BLaER1 (cell line): ENCODE measurements at regions not wholly inside any gene's neighbourhood (a gene's known extent, or its start where the extent isn't known, plus 50 kb on each side); places are given as distances from the start of the nearest gene placed in this dataset.

ENCODE experiments used
- H3K27ac ChIP-seq: shearing (Covaris generic); formaldehyde crosslinking; 2 replicates; pipeline ENCODE4 v1.8.1; 2022
- H3K27me3 ChIP-seq: shearing (Covaris generic); formaldehyde crosslinking; 2 replicates; pipeline ENCODE4 v1.8.1; 2022
- H3K36me3 ChIP-seq: shearing (Covaris generic); formaldehyde crosslinking; 2 replicates; pipeline ENCODE4 v1.8.1; 2022
- H3K4me1 ChIP-seq: shearing (Covaris generic); formaldehyde crosslinking; 2 replicates; pipeline ENCODE4 v1.8.1; 2022
- H3K4me2 ChIP-seq: shearing (Covaris generic); formaldehyde crosslinking; 2 replicates; pipeline ENCODE4 v1.8.1; 2022
- H3K4me3 ChIP-seq: shearing (Covaris generic); formaldehyde crosslinking; 2 replicates; pipeline ENCODE4 v1.8.1; 2022
- H3K9ac ChIP-seq: shearing (Covaris generic); formaldehyde crosslinking; 2 replicates; pipeline ENCODE4 v1.8.1; 2022
- H3K9me3 ChIP-seq: shearing (Covaris generic); formaldehyde crosslinking; 2 replicates; pipeline ENCODE4 v1.8.1; 2022
- H4K20me1 ChIP-seq: shearing (Covaris generic); formaldehyde crosslinking; 2 replicates; pipeline ENCODE4 v1.8.1; 2022
- Cebpa-rat ChIP-seq: shearing (Covaris generic); IDR thresholded peaks from 2 replicates; pipeline ENCODE4 v1.8.1; 2022

- no peak overlapping the region for H3K4me2 ChIP-seq
- no peaks in the 10 kb centered on the region for H4K20me1 ChIP-seq
- H3K36me3 ChIP-seq, result no peaks in the 10 kb centered on the region
- H3K9me3 ChIP-seq, result no peaks in the 10 kb centered on the region; the same call in 1 of the 2 replicates
- no peaks in the 10 kb centered on the region for H3K27me3 ChIP-seq
- H3K27ac ChIP-seq, result no peak overlapping the region
- no peak for TF ChIP-seq Cebpa-rat
- no peaks in the 10 kb centered on the region for H3K4me1 ChIP-seq
- no peak overlapping the region for H3K4me3 ChIP-seq
- H3K9ac ChIP-seq, result no peak overlapping the region
Measured at GRCh38 chr6:11961923-11962322, 50.2 kb upstream of the HIVEP1 start.

- no peaks in the 10 kb centered on the region for H3K36me3 ChIP-seq
- no peak for TF ChIP-seq Cebpa-rat
- no peak overlapping the region for H3K4me3 ChIP-seq
- no peak overlapping the region for H3K27ac ChIP-seq
- H3K9ac ChIP-seq, result no peak overlapping the region
- H3K27me3 ChIP-seq, result no peaks in the 10 kb centered on the region
- H3K9me3 ChIP-seq, result no peaks in the 10 kb centered on the region; the same call in 1 of the 2 replicates
- no peaks in the 10 kb centered on the region for H4K20me1 ChIP-seq
- no peaks in the 10 kb centered on the region for H3K4me1 ChIP-seq
- no peak overlapping the region for H3K4me2 ChIP-seq
Measured at GRCh38 chr6:11960909-11961779, 51.0 kb upstream of the HIVEP1 start.

GRCh38 chr6:11956781-11957180, 55.3 kb upstream of the HIVEP1 start:
- Histone ChIP-seq H3K27ac (no peak overlapping the region), H3K36me3 (no peaks in the 10 kb centered on the region), H3K9ac (no peak overlapping the region), H3K27me3 (no peaks in the 10 kb centered on the region), H3K4me1 (no peaks in the 10 kb centered on the region), H4K20me1 (no peaks in the 10 kb centered on the region), H3K4me3 (no peak overlapping the region), H3K4me2 (no peak overlapping the region), H3K9me3 (no peaks in the 10 kb centered on the region; the same call in 1 of the 2 replicates)
- TF ChIP-seq Cebpa-rat, result no peak

GRCh38 chr6:11953641-11954040, 58.5 kb upstream of the HIVEP1 start:
- H3K4me2 ChIP-seq, result no peak overlapping the region
- no peaks in the 10 kb centered on the region for H4K20me1 ChIP-seq
- no peaks in the 10 kb centered on the region for H3K36me3 ChIP-seq
- H3K9me3 ChIP-seq, result no peaks in the 10 kb centered on the region; the same call in 1 of the 2 replicates
- no peak overlapping the region for H3K27ac ChIP-seq
- H3K9ac ChIP-seq, result no peak overlapping the region
- no peaks in the 10 kb centered on the region for H3K4me1 ChIP-seq
- no peaks in the 10 kb centered on the region for H3K27me3 ChIP-seq
- H3K4me3 ChIP-seq, result no peak overlapping the region
- TF ChIP-seq Cebpa-rat, result no peak

GRCh38 chr6:11952316-11952715, 59.8 kb upstream of the HIVEP1 start:
- Histone ChIP-seq H3K4me2 (no peak overlapping the region), H4K20me1 (no peaks in the 10 kb centered on the region), H3K27ac (no peak overlapping the region), H3K9me3 (no peaks in the 10 kb centered on the region; the same call in 1 of the 2 replicates), H3K9ac (no peak overlapping the region), H3K4me1 (no peaks in the 10 kb centered on the region), H3K27me3 (no peaks in the 10 kb centered on the region), H3K4me3 (no peak overlapping the region), H3K36me3 (no peaks in the 10 kb centered on the region)
- TF ChIP-seq Cebpa-rat, result no peak

GRCh38 chr6:11951868-11952267, 60.2 kb upstream of the HIVEP1 start:
- Histone ChIP-seq H3K9me3 (no peaks in the 10 kb centered on the region; the same call in 1 of the 2 replicates), H4K20me1 (no peaks in the 10 kb centered on the region), H3K4me2 (no peak overlapping the region), H3K4me3 (no peak overlapping the region), H3K36me3 (no peaks in the 10 kb centered on the region), H3K9ac (no peak overlapping the region), H3K4me1 (no peaks in the 10 kb centered on the region), H3K27me3 (no peaks in the 10 kb centered on the region), H3K27ac (no peak overlapping the region)
- TF ChIP-seq Cebpa-rat, result no peak

- H3K36me3 ChIP-seq, result no peaks in the 10 kb centered on the region
- no peaks in the 10 kb centered on the region for H3K4me1 ChIP-seq
- H3K4me3 ChIP-seq, result no peak overlapping the region
- H3K27me3 ChIP-seq, result no peaks in the 10 kb centered on the region
- H3K9ac ChIP-seq, result no peak overlapping the region
- no peaks in the 10 kb centered on the region for H4K20me1 ChIP-seq
- no peak overlapping the region for H3K27ac ChIP-seq
- H3K4me2 ChIP-seq, result no peak overlapping the region
- TF ChIP-seq Cebpa-rat, result no peak
- H3K9me3 ChIP-seq, result no peaks in the 10 kb centered on the region
Measured at GRCh38 chr6:11950109-11950508, 62.0 kb upstream of the HIVEP1 start.

GRCh38 chr6:11947575-11947974, 64.5 kb upstream of the HIVEP1 start:
- Histone ChIP-seq H3K4me2 (no peak overlapping the region), H3K9me3 (no peaks in the 10 kb centered on the region), H3K36me3 (no peaks in the 10 kb centered on the region), H4K20me1 (no peaks in the 10 kb centered on the region), H3K27ac (no peak overlapping the region), H3K4me3 (no peak overlapping the region), H3K4me1 (no peaks in the 10 kb centered on the region), H3K27me3 (no peaks in the 10 kb centered on the region), H3K9ac (no peak overlapping the region)
- TF ChIP-seq Cebpa-rat, result no peak

- no peaks in the 10 kb centered on the region for H3K36me3 ChIP-seq
- H3K4me1 ChIP-seq, result no peaks in the 10 kb centered on the region
- no peak overlapping the region for H3K27ac ChIP-seq
- no peak overlapping the region for H3K4me3 ChIP-seq
- no peaks in the 10 kb centered on the region for H3K9me3 ChIP-seq
- no peak overlapping the region for H3K9ac ChIP-seq
- no peaks in the 10 kb centered on the region for H4K20me1 ChIP-seq
- no peak for TF ChIP-seq Cebpa-rat
- H3K4me2 ChIP-seq, result no peak overlapping the region
- H3K27me3 ChIP-seq, result no peaks in the 10 kb centered on the region
Measured at GRCh38 chr6:11947063-11947462, 65.0 kb upstream of the HIVEP1 start.

GRCh38 chr6:11944111-11944510, 68.0 kb upstream of the HIVEP1 start:
- Histone ChIP-seq H3K36me3 (no peaks in the 10 kb centered on the region), H3K9ac (no peak overlapping the region), H3K4me3 (no peak overlapping the region), H3K27ac (no peak overlapping the region), H4K20me1 (no peaks in the 10 kb centered on the region), H3K4me2 (no peak overlapping the region), H3K4me1 (peaks cover under 1% of the 10 kb centered on the region; the same call in 1 of the 2 replicates), H3K9me3 (no peaks in the 10 kb centered on the region), H3K27me3 (no peaks in the 10 kb centered on the region)
- TF ChIP-seq Cebpa-rat, result no peak
